ENCODE measurements at regions not wholly inside any gene's neighbourhood (a gene's known extent, or its start where the extent isn't known, plus 50 kb on each side); places are given as distances from the start of the nearest gene placed in this dataset.

GRCh38 chr2:16764487-16764886, 98.9 kb upstream of the CYRIA start:
- Histone ChIP-seq H3K9me3 (ENCODE audit: insufficient read depth, low read depth, low read length) (no peaks in the 10 kb centered on the region), H3K9ac (ENCODE audit: low read length) (no peak overlapping the region), H2AFZ (ENCODE audit: low read depth, low read length) (no peak overlapping the region), H3K27me3 (ENCODE audit: insufficient read depth, low read length) (peaks cover 2% of the 10 kb centered on the region), H3K4me3 (ENCODE audit: insufficient read depth, low read depth, low read length) (no peak overlapping the region), H3K36me3 (ENCODE audit: insufficient read depth, low read length) (no peaks in the 10 kb centered on the region), H3K27ac (ENCODE audit: low read depth, low read length) (no peak overlapping the region), H3K4me2 (ENCODE audit: low read length) (no peak overlapping the region), H3K4me1 (ENCODE audit: insufficient read depth, low read length) (no peaks in the 10 kb centered on the region), H4K20me1 (ENCODE audit: insufficient read depth, low read length) (no peaks in the 10 kb centered on the region), H3K79me2 (ENCODE audit: insufficient read depth, low read length) (no peaks in the 10 kb centered on the region)
- FAIRE-seq, result no peak
- Mint-ChIP-seq H3K9me3 (ENCODE audit: unreplicated experiment) (peaks cover 4% of the 10 kb centered on the region), H3K27me3 (ENCODE audit: low read depth, unreplicated experiment) (no peaks in the 10 kb centered on the region), H3K27ac (ENCODE audit: unreplicated experiment) (no peak overlapping the region), H3K4me3 (ENCODE audit: unreplicated experiment) (no peak overlapping the region), H3K36me3 (ENCODE audit: low read depth, unreplicated experiment) (no peaks in the 10 kb centered on the region), H3K4me1 (ENCODE audit: low read depth, unreplicated experiment) (peaks cover 3% of the 10 kb centered on the region)
- TF ChIP-seq EZH2 (IDR thresholded peaks at IDR 0.05; ENCODE audit: insufficient read depth, low read length), result no peak
- TF ChIP-seq, protein P1, sequence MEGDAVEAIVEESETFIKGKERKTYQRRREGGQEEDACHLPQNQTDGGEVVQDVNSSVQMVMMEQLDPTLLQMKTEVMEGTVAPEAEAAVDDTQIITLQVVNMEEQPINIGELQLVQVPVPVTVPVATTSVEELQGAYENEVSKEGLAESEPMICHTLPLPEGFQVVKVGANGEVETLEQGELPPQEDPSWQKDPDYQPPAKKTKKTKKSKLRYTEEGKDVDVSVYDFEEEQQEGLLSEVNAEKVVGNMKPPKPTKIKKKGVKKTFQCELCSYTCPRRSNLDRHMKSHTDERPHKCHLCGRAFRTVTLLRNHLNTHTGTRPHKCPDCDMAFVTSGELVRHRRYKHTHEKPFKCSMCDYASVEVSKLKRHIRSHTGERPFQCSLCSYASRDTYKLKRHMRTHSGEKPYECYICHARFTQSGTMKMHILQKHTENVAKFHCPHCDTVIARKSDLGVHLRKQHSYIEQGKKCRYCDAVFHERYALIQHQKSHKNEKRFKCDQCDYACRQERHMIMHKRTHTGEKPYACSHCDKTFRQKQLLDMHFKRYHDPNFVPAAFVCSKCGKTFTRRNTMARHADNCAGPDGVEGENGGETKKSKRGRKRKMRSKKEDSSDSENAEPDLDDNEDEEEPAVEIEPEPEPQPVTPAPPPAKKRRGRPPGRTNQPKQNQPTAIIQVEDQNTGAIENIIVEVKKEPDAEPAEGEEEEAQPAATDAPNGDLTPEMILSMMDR (IDR thresholded peaks at IDR 0.05; ENCODE audit: insufficient read depth, low read depth, low read length), result no peak
- no peak for DNase-seq (ENCODE audit: low read depth)

DNA sequence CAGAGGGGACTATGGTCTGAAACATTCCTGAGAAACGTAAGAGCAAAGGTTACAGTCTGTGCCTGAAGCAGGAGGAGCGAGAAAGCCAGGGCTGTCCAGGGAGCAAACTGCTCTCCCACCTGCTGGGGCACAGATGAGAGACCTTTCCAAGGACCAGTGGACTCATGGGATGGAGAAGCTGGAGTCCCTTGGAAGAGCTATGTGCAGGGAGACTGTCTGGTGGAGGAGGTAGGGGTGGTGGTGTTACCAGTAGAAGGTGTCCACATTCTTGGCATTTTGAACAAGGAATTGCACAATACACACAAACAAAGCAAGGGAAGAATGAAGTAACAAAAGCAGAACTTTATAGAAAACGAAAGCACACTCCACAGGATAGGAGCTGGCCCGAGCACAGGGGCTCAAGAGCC, 97.9 kb upstream of the CYRIA start:
- Mint-ChIP-seq H3K4me1 (ENCODE audit: low read depth, unreplicated experiment) (peaks cover 3% of the 10 kb centered on the region), H3K9me3 (ENCODE audit: unreplicated experiment) (peaks cover 4% of the 10 kb centered on the region), H3K36me3 (ENCODE audit: low read depth, unreplicated experiment) (no peaks in the 10 kb centered on the region), H3K27me3 (ENCODE audit: low read depth, unreplicated experiment) (no peaks in the 10 kb centered on the region), H3K27ac (ENCODE audit: unreplicated experiment) (no peak overlapping the region), H3K4me3 (ENCODE audit: unreplicated experiment) (no peak overlapping the region)
- DNase-seq (ENCODE audit: low read depth) (no peak), FAIRE-seq (no peak)
- H3K36me3 ChIP-seq (ENCODE audit: insufficient read depth, low read length), result no peaks in the 10 kb centered on the region
- no peaks in the 10 kb centered on the region for H4K20me1 ChIP-seq (ENCODE audit: insufficient read depth, low read length)
- H3K79me2 ChIP-seq (ENCODE audit: insufficient read depth, low read length), result no peaks in the 10 kb centered on the region
- TF ChIP-seq, protein P1 (IDR thresholded peaks at IDR 0.05; ENCODE audit: insufficient read depth, low read depth, low read length), result no peak
- TF ChIP-seq EZH2 (IDR thresholded peaks at IDR 0.05; ENCODE audit: insufficient read depth, low read length), result no peak
- no peak overlapping the region for H3K9ac ChIP-seq (ENCODE audit: low read length)
- H2AFZ ChIP-seq (ENCODE audit: low read depth, low read length), result no peak overlapping the region
- no peak overlapping the region for H3K4me2 ChIP-seq (ENCODE audit: low read length)
- no peaks in the 10 kb centered on the region for H3K4me1 ChIP-seq (ENCODE audit: insufficient read depth, low read length)
- H3K27ac ChIP-seq (ENCODE audit: low read depth, low read length), result no peak overlapping the region
- H3K27me3 ChIP-seq (ENCODE audit: insufficient read depth, low read length), result peaks cover 2% of the 10 kb centered on the region
- no peak overlapping the region for H3K4me3 ChIP-seq (ENCODE audit: insufficient read depth, low read depth, low read length)
- no peaks in the 10 kb centered on the region for H3K9me3 ChIP-seq (ENCODE audit: insufficient read depth, low read depth, low read length)

- Histone ChIP-seq H3K9me3 (ENCODE audit: insufficient read depth, low read depth, low read length) (no peaks in the 10 kb centered on the region), H3K4me3 (ENCODE audit: insufficient read depth, low read depth, low read length) (no peak overlapping the region), H3K36me3 (ENCODE audit: insufficient read depth, low read length) (no peaks in the 10 kb centered on the region), H3K79me2 (ENCODE audit: insufficient read depth, low read length) (no peaks in the 10 kb centered on the region), H2AFZ (ENCODE audit: low read depth, low read length) (no peak overlapping the region), H3K9ac (ENCODE audit: low read length) (no peak overlapping the region), H3K27ac (ENCODE audit: low read depth, low read length) (no peak overlapping the region), H3K4me1 (ENCODE audit: insufficient read depth, low read length) (no peaks in the 10 kb centered on the region), H4K20me1 (ENCODE audit: insufficient read depth, low read length) (no peaks in the 10 kb centered on the region), H3K4me2 (ENCODE audit: low read length) (no peak overlapping the region), H3K27me3 (ENCODE audit: insufficient read depth, low read length) (peaks cover 2% of the 10 kb centered on the region)
- FAIRE-seq (no peak), DNase-seq (ENCODE audit: low read depth) (no peak)
- H3K27me3 Mint-ChIP-seq (ENCODE audit: low read depth, unreplicated experiment), result peaks cover under 1% of the 10 kb centered on the region
- H3K9me3 Mint-ChIP-seq (ENCODE audit: unreplicated experiment), result peaks cover 4% of the 10 kb centered on the region
- no peak overlapping the region for H3K4me3 Mint-ChIP-seq (ENCODE audit: unreplicated experiment)
- no peak overlapping the region for H3K27ac Mint-ChIP-seq (ENCODE audit: unreplicated experiment)
- H3K36me3 Mint-ChIP-seq (ENCODE audit: low read depth, unreplicated experiment), result no peaks in the 10 kb centered on the region
- H3K4me1 Mint-ChIP-seq (ENCODE audit: low read depth, unreplicated experiment), result peaks cover 3% of the 10 kb centered on the region
- TF ChIP-seq, protein P1 (IDR thresholded peaks at IDR 0.05; ENCODE audit: insufficient read depth, low read depth, low read length), result no peak
- TF ChIP-seq EZH2 (IDR thresholded peaks at IDR 0.05; ENCODE audit: insufficient read depth, low read length), result no peak
These were observed 97.4 kb upstream of the CYRIA start for GRCh38 chr2:16763056-16763455.
